SH-SY5Y (cell line): ENCODE measurements at regions not wholly inside any gene's neighbourhood (a gene's known extent, or its start where the extent isn't known, plus 50 kb on each side); places are given as distances from the start of the nearest gene placed in this dataset.

Source experiments
- GATA2 ChIP-seq: IDR thresholded peaks from 2 replicates; pipeline ENCODE4 v1.6.1; 2011; ENCODE audit warnings: mild to moderate bottlenecking, low read depth, low read length
- GATA3 ChIP-seq: IDR thresholded peaks from 2 replicates; pipeline ENCODE4 v1.6.1; 2011; ENCODE audit warnings: low read depth, mild to moderate bottlenecking, low read length, moderate library complexity

- no peak for TF ChIP-seq GATA2
- TF ChIP-seq GATA3: no peak
These were observed 69.9 kb downstream of the NAV1 start for GRCh38 chr1:201608635-201609395.
